Neural progenitor cell (in vitro differentiated cells): ENCODE measurements at regions not wholly inside any gene's neighbourhood (a gene's known extent, or its start where the extent isn't known, plus 50 kb on each side); places are given as distances from the start of the nearest gene placed in this dataset.
A peak's percentile ranks its signal among the peaks of the same experiment; 100 is the strongest.

Experiments used
- DNase-seq: peaks from one replicate; pipeline ENCODE4 v3.0.0-alpha.2; 2016; ENCODE audit warnings: low spot score
- H2AFZ ChIP-seq: fragments of 200-600 bp; sonication (generic); replicated peaks from 2 replicates; pipeline ENCODE4 v1.6.1; 2016; ENCODE audit warnings: antibody characterized with exemption
- H3F3A ChIP-seq: fragments of 200-600 bp; sonication (generic); 2 replicates; pipeline ENCODE4 v1.6.1; 2016; ENCODE audit warnings: antibody characterized with exemption, low read depth
- H3K27ac ChIP-seq: fragments of 200-600 bp; sonication (generic); 2 replicates; pipeline ENCODE4 v1.5.1; 2016; ENCODE audit warnings: mild to moderate bottlenecking
- H3K27me3 ChIP-seq: fragments of 200-600 bp; sonication (generic); 2 replicates; pipeline ENCODE4 v1.6.1; 2016; ENCODE audit warnings: mild to moderate bottlenecking, moderate library complexity
- H3K36me3 ChIP-seq: fragments of 200-600 bp; sonication (generic); 2 replicates; pipeline ENCODE4 v1.5.1; 2016
- H3K4me1 ChIP-seq: fragments of 200-600 bp; sonication (generic); 2 replicates; pipeline ENCODE4 v1.6.1; 2016; ENCODE audit warnings: mixed run types
- H3K4me2 ChIP-seq: fragments of 200-600 bp; sonication (generic); 2 replicates; pipeline ENCODE4 v1.6.1; 2016
- H3K4me3 ChIP-seq: fragments of 200-600 bp; sonication (generic); 2 replicates; pipeline ENCODE4 v1.5.1; 2016
- H3K79me2 ChIP-seq: fragments of 200-600 bp; sonication (generic); 2 replicates; pipeline ENCODE4 v1.6.1; 2016; ENCODE audit warnings: low read depth
- H3K9ac ChIP-seq: fragments of 200-600 bp; sonication (generic); 2 replicates; pipeline ENCODE4 v1.6.1; 2016
- H3K9me3 ChIP-seq: fragments of 200-600 bp; sonication (generic); 2 replicates; pipeline ENCODE4 v1.5.1; 2016; ENCODE audit warnings: low read depth
- H4K20me1 ChIP-seq: fragments of 200-600 bp; sonication (generic); 2 replicates; pipeline ENCODE4 v1.6.1; 2016; ENCODE audit warnings: low read depth
- H3K27ac Mint-ChIP-seq: 3 replicates; pipeline ENCODE4 v1.8.0; 2021; ENCODE audit warnings: mixed read lengths
- H3K27me3 Mint-ChIP-seq: 2 replicates; pipeline ENCODE4 v1.8.0; 2022; ENCODE audit warnings: low read depth, mild to moderate bottlenecking, inconsistent platforms, moderate library complexity, mixed read lengths; ENCODE audit not compliant: insufficient read depth
- H3K36me3 Mint-ChIP-seq: 3 replicates; pipeline ENCODE4 v1.8.0; 2021; ENCODE audit warnings: mixed read lengths
- H3K4me1 Mint-ChIP-seq: 3 replicates; pipeline ENCODE4 v1.8.0; 2021; ENCODE audit warnings: mixed read lengths
- H3K4me3 Mint-ChIP-seq: 3 replicates; pipeline ENCODE4 v1.8.0; 2021; ENCODE audit warnings: mild to moderate bottlenecking, moderate library complexity, mixed read lengths
- H3K9me3 Mint-ChIP-seq: 3 replicates; pipeline ENCODE4 v1.8.0; 2020; ENCODE audit warnings: mixed read lengths
- CTCF ChIP-seq: fragments of 200-600 bp; sonication (generic); IDR thresholded peaks from 2 replicates; pipeline ENCODE4 v1.5.1; 2017; ENCODE audit warnings: antibody characterized with exemption, mild to moderate bottlenecking
- EZH2 ChIP-seq: fragments of 200-600 bp; sonication (generic); IDR thresholded peaks from 2 replicates; pipeline ENCODE4 v1.6.1; 2017; ENCODE audit warnings: antibody characterized with exemption, mild to moderate bottlenecking, moderate library complexity
- EZH2phosphoT487 ChIP-seq: fragments of 200-600 bp; sonication (generic); IDR thresholded peaks from 2 replicates; pipeline ENCODE4 v1.6.1; 2017; ENCODE audit warnings: antibody characterized with exemption

- H2AFZ ChIP-seq, result peak overlapping the region; percentile 79
- no peak for DNase-seq
- no peaks in the 10 kb centered on the region for H3K79me2 ChIP-seq
- H4K20me1 ChIP-seq, result no peaks in the 10 kb centered on the region
- no peak overlapping the region for H3K4me3 ChIP-seq
- Mint-ChIP-seq H3K36me3 (no peaks in the 10 kb centered on the region), H3K9me3 (no peaks in the 10 kb centered on the region), H3K4me1 (peaks cover 7% of the 10 kb centered on the region), H3K27ac (no peak overlapping the region), H3K27me3 (peaks cover 5% of the 10 kb centered on the region), H3K4me3 (no peak overlapping the region)
- no peaks in the 10 kb centered on the region for H3K36me3 ChIP-seq
- H3K9me3 ChIP-seq, result no peaks in the 10 kb centered on the region
- H3K27ac ChIP-seq, result no peak overlapping the region
- no peaks in the 10 kb centered on the region for H3F3A ChIP-seq
- no peak overlapping the region for H3K4me2 ChIP-seq
- TF ChIP-seq EZH2 (no peak), EZH2phosphoT487 (no peak), CTCF (no peak)
- H3K9ac ChIP-seq, result peak overlapping the region; percentile 27
- H3K27me3 ChIP-seq, result no peaks in the 10 kb centered on the region
- H3K4me1 ChIP-seq, result peaks cover 5% of the 10 kb centered on the region
Observed at GRCh38 chr15:98582900-98583554, 65.3 kb upstream of the IGF1R start.

GRCh38 chr15:98583771-98584430 lies 64.4 kb upstream of the IGF1R start:
- H3K36me3 ChIP-seq, result no peaks in the 10 kb centered on the region
- no peak overlapping the region for H2AFZ ChIP-seq
- H4K20me1 ChIP-seq, result no peaks in the 10 kb centered on the region
- no peaks in the 10 kb centered on the region for H3K36me3 Mint-ChIP-seq
- peaks cover 7% of the 10 kb centered on the region for H3K4me1 Mint-ChIP-seq
- no peak overlapping the region for H3K4me3 Mint-ChIP-seq
- no peaks in the 10 kb centered on the region for H3K9me3 Mint-ChIP-seq
- H3K9ac ChIP-seq, result no peak overlapping the region
- no peak overlapping the region for H3K4me3 ChIP-seq
- H3K27me3 Mint-ChIP-seq, result peaks cover 5% of the 10 kb centered on the region
- H3K79me2 ChIP-seq, result no peaks in the 10 kb centered on the region
- no peaks in the 10 kb centered on the region for H3K9me3 ChIP-seq
- H3K27ac ChIP-seq, result no peak overlapping the region
- TF ChIP-seq EZH2, result no peak
- TF ChIP-seq CTCF, result no peak
- TF ChIP-seq EZH2phosphoT487, result no peak
- no peak overlapping the region for H3K4me2 ChIP-seq
- peaks cover 5% of the 10 kb centered on the region for H3K4me1 ChIP-seq
- no peaks in the 10 kb centered on the region for H3K27me3 ChIP-seq
- H3K27ac Mint-ChIP-seq, result no peak overlapping the region
- H3F3A ChIP-seq, result no peaks in the 10 kb centered on the region
- no peak for DNase-seq

GRCh38 chr15:98586066-98586465 lies 62.3 kb upstream of the IGF1R start:
- Mint-ChIP-seq H3K27me3 (peaks cover 8% of the 10 kb centered on the region), H3K27ac (no peak overlapping the region), H3K36me3 (no peaks in the 10 kb centered on the region), H3K4me3 (no peak overlapping the region), H3K9me3 (no peaks in the 10 kb centered on the region), H3K4me1 (no peaks in the 10 kb centered on the region)
- Histone ChIP-seq H3K4me2 (no peak overlapping the region), H3K79me2 (no peaks in the 10 kb centered on the region), H3K9me3 (no peaks in the 10 kb centered on the region), H3K36me3 (no peaks in the 10 kb centered on the region), H2AFZ (no peak overlapping the region), H3K27ac (no peak overlapping the region), H3K4me3 (no peak overlapping the region), H4K20me1 (no peaks in the 10 kb centered on the region), H3K27me3 (no peaks in the 10 kb centered on the region), H3F3A (no peaks in the 10 kb centered on the region), H3K4me1 (no peaks in the 10 kb centered on the region), H3K9ac (no peak overlapping the region)
- DNase-seq, result no peak
- TF ChIP-seq EZH2phosphoT487, result no peak

- Histone ChIP-seq H3F3A (no peaks in the 10 kb centered on the region), H2AFZ (no peak overlapping the region), H3K79me2 (no peaks in the 10 kb centered on the region), H3K27ac (no peak overlapping the region), H4K20me1 (no peaks in the 10 kb centered on the region), H3K4me3 (no peak overlapping the region), H3K9ac (no peak overlapping the region), H3K9me3 (no peaks in the 10 kb centered on the region), H3K4me1 (no peaks in the 10 kb centered on the region), H3K4me2 (no peak overlapping the region), H3K27me3 (no peaks in the 10 kb centered on the region), H3K36me3 (no peaks in the 10 kb centered on the region)
- no peaks in the 10 kb centered on the region for H3K4me1 Mint-ChIP-seq
- TF ChIP-seq EZH2, result no peak
- TF ChIP-seq CTCF, result no peak
- H3K27ac Mint-ChIP-seq, result no peak overlapping the region
- no peak for DNase-seq
- peaks cover 5% of the 10 kb centered on the region for H3K27me3 Mint-ChIP-seq
- no peak overlapping the region for H3K4me3 Mint-ChIP-seq
- H3K36me3 Mint-ChIP-seq, result no peaks in the 10 kb centered on the region
- H3K9me3 Mint-ChIP-seq, result peaks cover 3% of the 10 kb centered on the region
Observed at GRCh38 chr15:98592136-98592535, 56.2 kb upstream of the IGF1R start.
